HG03378 (cell line): ENCODE measurements at regions not wholly inside any gene's neighbourhood (a gene's known extent, or its start where the extent isn't known, plus 50 kb on each side); places are given as distances from the start of the nearest gene placed in this dataset.
"Not testable (repeated sequence)": the region's sequence is repeated elsewhere in the genome, so short reads cannot be mapped to it uniquely, and the experiment has no call there.

Experiments
- ATAC-seq: cut with Tn5 transposase; IDR thresholded peaks from one replicate; pipeline ENCODE4 v1.9.1; 2021; ENCODE audit warnings: mild to moderate bottlenecking, moderate library complexity; ENCODE audit not compliant: unreplicated experiment

DNA sequence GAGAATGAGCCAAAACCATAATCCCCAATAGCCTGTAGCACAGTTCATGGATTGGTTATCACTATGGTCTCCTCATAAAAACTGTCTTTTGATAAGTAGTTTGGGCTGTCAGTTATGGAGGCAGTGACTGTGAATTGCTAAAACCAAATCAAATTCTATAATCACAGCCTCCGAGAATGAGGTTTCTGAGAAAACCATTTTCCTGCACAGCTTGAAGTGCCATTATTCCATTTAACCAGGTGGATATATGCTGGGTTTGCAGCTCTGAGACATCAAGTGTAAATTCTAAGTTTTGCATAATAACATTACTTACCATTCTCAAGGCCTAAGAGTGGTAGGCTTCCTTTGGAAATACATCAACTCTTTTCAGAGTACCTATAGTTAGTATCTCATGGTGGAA is 485.4 kb downstream of the FRK start:
- ATAC-seq: no peak

DNA sequence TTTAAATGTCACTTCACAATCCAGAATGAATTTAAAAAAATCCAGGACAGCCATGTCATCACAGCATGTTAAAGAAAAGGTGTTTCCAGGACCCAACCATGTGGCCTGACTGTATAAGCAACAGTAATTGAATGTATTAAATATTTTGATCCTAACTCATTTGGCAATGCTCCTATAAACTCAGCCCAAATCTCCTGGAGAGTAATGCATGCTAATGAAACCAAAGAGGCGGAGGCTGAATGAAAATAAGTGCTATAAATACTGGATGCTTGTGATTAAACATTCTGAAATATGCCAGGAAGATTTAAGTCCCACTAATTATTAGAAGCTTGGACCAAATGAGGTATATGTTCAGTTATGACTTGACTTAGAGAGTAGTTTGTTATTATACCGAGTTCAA is 486.8 kb downstream of the FRK start:
- ATAC-seq: no peak

DNA sequence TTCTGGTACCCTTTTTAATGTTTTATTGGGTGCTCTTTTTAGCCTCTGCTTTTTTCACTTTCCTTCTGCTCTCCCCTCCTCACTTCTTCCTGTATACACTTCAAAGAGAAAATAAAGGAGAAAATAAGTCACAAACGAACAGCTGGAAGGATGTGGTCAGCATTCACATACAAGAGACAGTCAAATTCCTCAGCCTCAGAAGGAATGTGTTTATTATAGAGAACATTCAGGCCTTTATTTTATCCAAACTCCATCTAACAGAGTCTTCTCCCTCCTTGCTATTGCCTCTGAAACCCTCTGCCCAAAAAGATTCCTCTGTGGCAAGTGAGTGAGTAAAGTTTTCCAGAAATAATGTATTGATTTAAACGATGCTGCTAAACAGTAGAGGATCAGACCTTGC is 490.4 kb downstream of the FRK start:
- no peak for ATAC-seq

DNA sequence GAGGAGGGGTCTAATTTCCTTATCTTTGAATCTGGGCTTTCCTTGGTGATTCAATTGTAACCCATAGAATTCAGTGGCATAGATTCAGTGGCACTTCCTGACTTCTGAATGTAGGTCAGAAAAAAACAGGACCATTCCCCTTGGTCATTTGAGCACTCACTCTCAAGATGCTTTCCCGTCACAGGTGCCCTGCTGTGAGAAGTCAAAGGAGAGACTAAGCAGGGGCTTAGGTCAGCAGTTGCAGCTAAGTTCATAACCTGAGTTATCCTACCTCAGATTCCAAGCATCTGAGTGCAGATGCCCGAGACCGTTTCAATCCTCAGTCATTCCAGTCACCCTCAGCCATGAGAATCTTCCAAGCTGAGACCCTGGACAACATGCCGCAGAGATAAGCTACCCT is 506.6 kb downstream of the FRK start:
- no peak for ATAC-seq

DNA sequence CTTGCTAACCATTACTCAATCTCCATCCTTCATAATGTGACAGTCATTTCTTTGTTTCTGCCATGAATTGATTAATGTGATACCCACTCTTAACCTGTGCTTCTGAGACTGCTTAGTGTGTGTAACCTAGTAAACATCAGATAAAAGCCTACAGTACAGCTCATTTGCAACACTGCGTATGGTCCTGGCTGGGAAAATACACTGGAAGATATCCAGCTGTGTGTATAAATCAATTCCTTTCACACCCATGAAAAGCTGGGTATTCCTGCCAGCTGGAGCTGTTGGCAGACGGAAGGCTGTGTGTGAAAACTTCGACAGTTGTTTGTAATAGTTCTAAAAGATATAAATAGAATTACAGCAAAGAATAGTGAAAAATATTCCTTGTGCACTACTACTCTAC is 509.2 kb downstream of the FRK start:
- no peak for ATAC-seq

DNA sequence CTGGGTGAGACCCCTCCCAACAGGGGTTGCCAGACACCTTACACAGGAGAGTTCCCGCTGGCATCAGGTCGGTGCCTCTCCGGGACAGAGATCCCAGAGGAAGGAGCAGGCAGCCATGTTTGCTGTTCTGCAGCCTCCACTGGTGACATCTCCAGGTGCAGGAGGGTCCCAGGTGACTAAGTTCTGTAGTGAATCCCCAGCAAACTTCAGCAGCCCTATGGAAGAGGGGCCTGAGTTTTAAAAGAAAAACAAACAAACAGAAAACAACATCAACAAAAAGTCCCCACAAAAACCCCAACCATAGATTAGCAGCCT is 515.1 kb downstream of the FRK start:
- no peak for ATAC-seq

DNA sequence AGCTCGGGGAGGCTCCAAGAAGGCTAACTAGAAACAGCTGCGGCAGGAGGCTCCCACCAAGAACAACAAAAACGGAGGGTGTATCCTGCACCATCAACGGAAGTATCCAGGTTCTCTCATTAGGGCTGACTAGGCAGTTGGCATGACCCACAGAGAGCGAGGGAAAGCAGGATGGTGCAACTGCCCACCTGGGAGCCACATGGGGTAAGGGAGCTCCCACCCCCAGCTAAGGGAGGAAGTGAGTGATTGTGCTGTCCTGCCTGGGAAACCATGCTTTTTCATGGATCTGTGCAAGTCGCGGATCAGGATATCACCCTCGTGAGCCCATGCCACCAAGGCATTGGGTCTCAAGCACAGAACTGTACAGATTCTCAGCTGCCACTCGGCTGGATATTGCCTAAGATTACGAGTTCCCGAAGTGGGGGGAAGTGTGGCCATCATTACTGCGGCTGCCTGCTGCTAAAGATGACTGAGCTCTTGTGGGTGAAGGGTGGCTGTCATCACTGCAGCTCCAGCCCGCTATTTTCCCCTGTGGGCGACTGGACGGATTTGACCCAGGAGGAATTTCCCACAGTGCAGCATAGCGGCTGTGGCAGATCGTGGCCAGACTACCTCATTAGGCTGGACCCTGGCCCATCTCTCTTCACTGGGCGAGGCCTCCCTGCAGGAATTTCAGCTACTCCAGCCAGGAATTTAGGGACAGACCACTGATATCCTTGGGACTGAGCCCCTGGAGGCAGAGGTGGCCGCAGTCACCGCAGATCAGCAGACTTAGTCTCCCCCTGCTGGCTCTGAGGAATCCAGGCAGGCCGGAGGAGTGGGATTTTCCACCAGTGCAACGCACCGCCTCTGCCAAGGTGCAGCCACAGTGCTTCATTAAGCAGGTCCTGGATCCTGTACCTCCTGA is 515.7 kb downstream of the FRK start:
- ATAC-seq: no peak

DNA sequence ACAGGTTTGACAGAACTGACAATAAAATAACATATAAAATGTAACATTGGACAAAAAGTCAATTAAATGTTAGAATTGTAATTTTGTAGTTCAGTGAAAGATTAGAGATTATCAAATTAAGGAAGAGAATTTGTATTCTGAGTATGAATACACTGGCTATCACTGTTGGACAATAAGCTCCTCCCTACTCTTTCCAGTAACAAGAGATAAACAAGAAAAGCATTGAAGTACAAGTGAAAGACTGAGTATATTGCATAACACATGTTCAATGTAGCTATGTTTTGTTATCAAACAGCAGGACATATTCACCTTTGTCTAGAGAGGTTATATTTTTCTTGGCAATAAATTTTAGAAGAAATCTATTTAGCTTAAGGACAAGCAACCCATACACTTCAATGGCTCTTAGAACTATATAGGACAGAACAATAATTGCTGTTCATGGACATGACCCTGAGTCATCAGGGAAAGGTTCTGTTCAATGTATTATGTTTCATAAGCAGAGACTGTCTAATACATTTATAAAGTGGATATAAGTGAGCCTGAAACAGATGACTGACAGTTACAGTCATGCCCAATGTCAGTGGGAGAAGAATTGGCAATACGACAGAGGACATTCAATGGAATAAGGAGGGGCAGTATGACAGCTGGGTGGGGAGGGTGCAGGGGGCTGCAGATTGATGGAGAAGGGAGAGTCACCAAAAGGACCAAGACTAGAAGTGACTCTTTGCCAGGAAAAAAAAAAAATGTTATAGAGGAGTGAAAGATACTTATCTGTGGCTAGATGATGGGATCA is 520.4 kb downstream of the FRK start:
- ATAC-seq: no peak

DNA sequence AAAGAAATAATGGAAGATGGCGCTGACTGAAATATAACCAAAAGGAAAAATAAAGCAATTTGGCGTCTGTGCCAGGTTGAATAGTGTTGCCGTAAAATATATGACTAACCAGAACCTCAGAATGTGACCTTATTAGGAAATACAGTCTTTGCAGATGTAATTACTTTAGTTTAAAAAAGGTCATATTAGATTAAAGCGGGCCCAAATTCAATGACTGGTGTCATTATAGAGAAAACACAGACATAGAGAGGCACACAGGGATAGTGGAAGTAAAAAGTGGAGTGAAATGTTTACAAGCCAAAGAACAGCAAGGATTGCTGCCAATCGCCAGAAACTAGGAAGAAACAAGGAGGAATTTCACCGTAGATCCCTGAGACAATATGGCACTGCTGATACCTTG is 521.2 kb downstream of the FRK start:
- ATAC-seq: no peak

DNA sequence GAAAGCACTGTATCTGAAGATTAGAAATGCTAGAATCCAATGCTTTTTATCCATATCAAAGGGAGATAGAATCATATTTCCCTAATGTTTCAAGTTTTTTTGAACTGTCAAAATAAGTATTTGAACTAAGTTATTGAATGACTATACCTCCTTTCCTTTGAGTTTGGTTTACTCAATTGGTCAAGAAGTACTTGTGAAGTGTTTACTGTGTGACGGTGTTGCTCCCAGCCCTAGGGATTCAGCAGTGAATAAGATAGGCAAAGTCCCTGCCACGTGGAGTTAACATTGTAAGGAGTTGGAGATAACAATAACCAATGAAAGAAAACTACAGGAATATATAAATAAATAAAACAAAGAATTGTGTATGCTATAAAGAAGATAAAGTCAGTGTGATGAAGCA is 535.9 kb downstream of the FRK start:
- ATAC-seq: no peak

DNA sequence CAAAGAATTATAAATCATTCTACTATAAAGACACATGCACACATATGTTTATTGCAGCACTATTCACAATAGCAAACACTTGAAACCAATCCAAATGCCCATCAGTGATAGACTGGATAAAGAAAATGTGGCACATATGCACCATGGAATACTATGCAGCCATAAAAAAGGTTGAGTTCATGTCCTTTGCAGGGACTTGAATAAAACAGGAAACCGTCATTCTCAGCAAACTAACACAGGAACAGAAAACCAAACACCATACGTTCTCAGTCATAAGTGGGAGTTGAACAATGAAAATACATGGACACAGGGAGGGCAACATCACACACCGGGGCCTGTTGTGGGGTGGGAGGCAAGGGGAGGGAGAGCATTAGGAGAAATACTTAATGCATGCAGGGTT is 538.9 kb downstream of the FRK start:
- ATAC-seq: not testable (repeated sequence)

DNA sequence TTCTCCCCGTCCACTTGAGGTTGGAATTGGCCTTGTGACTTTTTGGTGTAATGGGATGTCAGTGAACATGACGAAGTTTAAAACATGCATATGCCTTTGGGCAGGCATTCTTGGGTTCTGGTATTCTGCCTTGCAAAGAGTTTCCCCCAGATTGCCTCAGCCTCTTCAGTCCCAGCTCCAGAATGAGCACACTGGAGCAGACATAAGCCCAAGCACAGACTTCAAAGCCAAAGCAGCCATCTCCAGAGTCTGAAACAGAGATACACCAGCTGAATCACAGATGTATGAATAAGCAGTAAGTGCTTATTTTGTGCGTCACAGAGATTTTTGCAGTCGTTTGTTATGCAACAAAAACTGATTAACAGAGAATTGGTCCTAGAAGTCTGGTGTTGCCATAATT is 546.0 kb downstream of the FRK start:
- no peak for ATAC-seq

DNA sequence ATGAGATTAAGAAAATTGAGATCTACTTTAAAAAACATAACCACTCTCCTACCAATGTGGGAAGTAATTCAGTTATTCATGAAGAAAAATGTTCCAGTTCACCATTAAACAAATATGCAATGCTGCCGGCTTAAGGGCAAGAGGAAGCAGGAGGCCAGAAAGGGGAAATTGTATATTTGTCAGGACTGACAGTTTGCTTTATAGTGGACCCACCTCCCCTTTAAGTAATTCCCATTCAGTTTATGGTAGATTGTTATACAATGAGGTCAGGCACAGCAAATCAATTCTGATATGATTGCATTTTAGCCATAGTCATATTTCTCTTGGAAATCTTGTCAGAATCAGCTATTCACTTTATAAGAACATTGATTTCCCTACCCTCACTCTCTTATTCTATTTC is 547.8 kb downstream of the FRK start:
- ATAC-seq: no peak

DNA sequence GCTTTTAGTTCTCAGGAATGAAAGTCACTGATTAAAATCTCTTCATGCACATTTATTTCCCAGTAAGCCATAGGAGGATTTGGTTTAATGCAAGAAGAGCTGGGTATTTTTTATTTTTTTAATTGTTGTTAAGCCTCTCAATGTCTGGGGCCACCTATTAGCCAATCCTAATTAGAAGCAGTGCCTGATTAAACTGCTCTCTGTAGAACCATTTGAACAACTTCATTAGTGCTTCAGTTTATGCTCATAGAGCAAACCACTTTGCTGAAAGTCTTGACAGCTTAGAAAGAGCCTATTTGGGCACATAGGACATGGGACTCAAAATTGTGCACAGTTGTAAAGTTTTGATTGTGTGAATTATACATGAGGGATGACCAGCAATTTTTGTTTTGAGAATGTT is 548.9 kb downstream of the FRK start:
- no peak for ATAC-seq

DNA sequence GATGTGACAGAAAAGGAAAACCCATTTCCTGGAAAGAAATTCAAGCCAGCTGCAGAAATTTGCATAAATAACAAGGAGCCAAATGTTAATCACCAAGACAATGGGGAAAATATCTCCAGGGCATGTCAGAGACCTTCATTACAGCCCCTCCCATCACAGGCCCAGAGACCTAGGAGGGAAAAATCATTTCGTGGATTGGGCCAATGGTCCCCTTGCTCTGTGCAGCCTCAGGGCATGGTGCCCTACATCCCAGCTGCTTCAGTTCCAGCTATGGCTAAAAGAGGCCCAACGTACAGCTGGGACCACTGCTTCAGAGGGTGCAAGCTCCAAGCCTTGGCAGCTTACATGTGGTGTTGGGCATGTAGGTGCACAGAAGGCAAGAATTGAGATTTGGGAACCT is 558.3 kb downstream of the FRK start:
- ATAC-seq: not testable (repeated sequence)

DNA sequence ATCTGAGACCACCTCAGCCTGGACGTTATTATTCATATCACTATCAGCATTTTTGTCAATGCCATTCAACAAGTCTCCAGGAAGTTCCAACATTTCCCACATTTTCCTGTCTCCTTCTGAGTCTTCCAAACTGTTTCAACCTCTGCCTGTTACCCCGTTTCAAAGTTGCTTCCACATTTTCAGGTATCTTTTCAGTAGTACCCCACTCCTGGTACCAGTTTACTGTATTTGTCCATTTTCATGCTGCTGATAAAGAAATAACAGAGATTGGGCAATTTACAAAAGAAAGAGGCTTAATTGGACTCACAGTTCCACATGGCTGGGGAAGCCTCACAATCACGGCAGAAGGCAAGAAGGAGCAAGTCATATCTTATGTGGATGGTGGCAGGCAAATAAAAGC is 565.5 kb downstream of the FRK start:
- no peak for ATAC-seq

DNA sequence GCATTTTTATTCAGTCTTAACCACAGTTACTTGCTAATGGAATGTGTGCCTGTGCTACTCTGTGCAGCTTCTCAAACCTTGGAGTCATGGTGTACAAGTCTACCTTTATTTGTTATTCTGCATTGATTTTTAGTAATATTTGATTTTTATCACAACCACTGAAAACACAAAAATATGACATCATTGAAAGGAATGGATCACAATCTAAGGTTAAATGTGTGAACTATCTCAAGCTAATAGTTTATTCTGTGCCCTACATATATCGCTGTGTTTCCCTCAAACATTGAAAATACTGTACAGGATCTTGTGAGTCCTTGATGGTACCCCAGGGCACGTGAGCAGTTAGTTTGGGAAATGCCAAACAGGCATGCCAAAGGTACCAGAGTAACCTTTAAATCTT is 573.4 kb downstream of the FRK start:
- ATAC-seq: no peak

DNA sequence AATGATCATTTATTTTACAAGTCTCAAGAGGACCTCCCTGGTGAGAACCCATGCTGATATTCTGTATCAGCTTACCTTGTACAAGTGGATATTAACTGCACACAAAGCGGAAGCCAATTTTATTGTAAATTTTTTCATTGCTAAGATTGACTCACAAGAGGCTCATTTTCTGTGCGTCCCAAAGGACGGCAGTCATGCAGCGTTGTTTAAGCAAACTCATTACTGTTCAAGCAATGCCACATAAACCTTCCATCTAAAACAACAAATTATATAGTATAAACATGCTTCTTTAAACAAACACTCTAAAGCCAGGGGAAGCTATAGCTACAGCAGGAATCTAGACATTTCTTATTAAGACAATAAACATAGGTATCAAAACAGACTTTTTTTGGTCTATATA is 575.3 kb downstream of the FRK start:
- ATAC-seq: no peak

DNA sequence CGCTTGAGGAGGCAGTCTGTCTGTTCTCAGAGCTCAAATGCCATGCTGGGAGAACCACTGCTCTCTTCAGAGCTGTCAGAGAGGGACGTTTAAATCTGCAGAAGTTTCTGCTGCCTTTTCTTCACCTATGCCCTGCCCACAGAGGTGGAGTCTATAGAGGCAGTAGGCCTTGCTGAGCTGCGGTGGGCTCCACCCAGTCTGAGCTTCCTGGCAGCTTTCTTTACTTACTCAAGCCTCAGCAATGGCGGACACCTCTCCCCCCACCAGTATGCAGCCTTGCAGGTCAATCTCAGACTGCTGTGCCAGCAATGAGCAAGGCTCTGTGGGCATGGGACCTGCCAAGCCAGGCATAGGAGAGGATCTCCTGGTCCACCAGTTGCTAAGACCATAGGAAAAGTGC is 580.1 kb downstream of the FRK start:
- not testable (repeated sequence) for ATAC-seq

DNA sequence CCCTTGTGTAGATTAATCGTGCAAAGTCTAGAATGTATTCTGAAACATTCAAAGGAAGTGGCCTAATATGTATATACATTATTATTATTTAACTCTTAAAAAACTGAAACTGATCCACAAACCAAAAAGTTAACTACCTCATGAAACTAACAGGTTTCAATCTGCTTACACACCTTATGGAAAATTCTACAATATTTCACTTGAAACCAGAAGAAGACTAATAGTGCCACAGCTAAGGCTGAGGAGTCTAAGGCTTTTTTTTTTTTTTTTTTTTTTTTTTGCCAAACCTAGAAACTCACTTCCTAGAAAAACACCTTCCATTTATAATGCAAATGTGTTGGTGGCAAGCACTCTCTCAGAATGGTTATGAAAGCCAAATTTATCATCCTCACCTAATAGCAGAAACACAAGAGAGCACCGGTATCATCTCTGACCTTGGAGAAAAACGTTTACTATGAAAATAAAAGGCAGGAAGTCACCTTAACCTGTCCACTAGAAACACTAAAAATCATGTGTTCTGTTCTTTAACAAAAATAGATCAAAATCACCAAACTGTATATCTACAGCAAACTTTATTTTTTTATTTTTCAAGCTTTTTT is 586.1 kb downstream of the FRK start:
- no peak for ATAC-seq

DNA sequence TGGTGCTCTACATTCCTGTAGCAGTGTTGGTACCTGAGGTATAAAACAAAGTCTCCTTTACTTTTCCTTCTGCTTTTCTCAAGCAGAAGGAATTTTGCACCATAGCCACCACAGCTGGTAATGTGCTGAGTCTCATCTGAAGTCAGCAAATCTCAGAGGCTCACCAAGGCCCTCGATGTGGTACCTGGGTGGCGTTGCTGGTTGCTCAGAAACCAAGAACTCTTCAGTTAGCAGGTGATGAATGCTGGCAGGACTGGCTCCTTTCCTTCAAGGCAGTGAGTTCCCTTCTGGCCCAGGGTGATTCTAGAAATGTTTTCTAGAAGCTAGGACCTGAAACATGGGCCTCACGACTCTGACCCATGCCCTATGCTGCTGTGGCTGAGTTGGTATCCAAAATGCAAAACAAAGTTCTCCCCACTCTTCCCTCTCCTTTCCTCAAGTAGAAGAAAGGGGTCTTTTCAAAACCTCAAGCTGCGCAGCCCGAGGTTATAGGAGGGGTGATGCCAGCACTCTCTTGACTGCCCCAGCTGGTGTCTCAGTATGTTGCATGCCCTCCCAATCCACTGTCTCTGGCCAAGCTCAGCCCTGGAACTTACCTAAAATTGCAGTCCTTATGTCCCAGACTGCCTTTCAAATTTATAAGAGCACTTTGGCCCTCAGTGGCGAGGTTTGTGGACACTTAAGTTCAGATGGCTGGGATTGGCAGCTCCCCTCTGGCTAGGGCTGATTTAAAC is 592.3 kb downstream of the FRK start:
- no peak for ATAC-seq
